ENCODE measurements at regions not wholly inside any gene's neighbourhood (a gene's known extent, or its start where the extent isn't known, plus 50 kb on each side); places are given as distances from the start of the nearest gene placed in this dataset.

DNA sequence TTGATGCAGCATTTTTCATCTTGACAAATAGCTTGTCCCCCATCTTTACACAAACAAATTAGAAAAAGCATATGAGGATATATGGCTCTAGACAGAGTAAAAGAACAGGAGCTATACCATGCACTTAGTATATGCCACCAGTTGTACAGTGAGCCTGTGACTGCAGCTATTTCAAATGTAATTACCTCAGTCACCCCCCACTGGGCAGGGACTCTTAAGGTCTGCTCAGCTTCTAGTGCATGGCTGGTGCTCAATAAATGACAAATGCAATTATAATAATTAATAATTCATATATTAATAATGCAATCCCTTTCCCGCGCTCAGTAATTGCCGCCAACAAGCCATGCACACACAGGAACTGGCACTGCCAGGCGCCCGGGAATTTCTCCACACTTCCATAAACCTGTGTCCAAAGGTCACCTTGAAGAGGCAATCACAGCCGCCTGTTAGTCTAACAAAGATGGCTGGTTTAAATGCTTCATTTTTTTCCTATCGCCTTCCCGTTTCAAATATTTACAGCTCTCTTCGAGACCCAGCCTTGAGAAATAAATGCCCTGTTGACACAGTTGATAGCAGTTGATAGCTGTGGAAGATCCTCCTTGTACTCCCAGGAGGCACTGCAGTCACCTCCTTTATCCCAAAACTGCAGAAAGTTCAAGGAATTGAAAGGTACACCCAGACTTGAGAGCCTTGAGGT lies 156.6 kb downstream of the INO80D start:
- Histone ChIP-seq H3K9me3 (ENCODE audit: control insufficient read depth, insufficient read depth, low read depth, low read length) (no peaks in the 10 kb centered on the region), H3K4me3 (replicated peaks in 1 of 4; ENCODE audit: control extremely low read depth in 1 of 4, insufficient read depth in 1 of 4, low read depth in 3 of 4, low read length in 4 of 4) (no peak overlapping the region), H3K27ac (ENCODE audit: insufficient read depth, low read length) (no peak overlapping the region), H3K79me2 (ENCODE audit: control insufficient read depth, insufficient read depth, low read length) (no peaks in the 10 kb centered on the region), H3K4me1 (ENCODE audit: control insufficient read depth, extremely low read depth, insufficient read depth, low read length) (no peaks in the 10 kb centered on the region), H4K20me1 (ENCODE audit: control insufficient read depth, extremely low read depth, insufficient read depth, low read length) (no peaks in the 10 kb centered on the region), H2AFZ (ENCODE audit: low read length) (no peak overlapping the region), H3K9ac (ENCODE audit: insufficient read depth, low read length) (no peak overlapping the region), H3K36me3 (ENCODE audit: control insufficient read depth, insufficient read depth, low read length) (no peaks in the 10 kb centered on the region), H3K27me3 (ENCODE audit: control insufficient read depth, insufficient read depth, low read length) (peaks cover 9% of the 10 kb centered on the region), H3K4me2 (ENCODE audit: extremely low read depth, insufficient read depth, low read length) (no peak overlapping the region)
- TF ChIP-seq, protein P1, sequence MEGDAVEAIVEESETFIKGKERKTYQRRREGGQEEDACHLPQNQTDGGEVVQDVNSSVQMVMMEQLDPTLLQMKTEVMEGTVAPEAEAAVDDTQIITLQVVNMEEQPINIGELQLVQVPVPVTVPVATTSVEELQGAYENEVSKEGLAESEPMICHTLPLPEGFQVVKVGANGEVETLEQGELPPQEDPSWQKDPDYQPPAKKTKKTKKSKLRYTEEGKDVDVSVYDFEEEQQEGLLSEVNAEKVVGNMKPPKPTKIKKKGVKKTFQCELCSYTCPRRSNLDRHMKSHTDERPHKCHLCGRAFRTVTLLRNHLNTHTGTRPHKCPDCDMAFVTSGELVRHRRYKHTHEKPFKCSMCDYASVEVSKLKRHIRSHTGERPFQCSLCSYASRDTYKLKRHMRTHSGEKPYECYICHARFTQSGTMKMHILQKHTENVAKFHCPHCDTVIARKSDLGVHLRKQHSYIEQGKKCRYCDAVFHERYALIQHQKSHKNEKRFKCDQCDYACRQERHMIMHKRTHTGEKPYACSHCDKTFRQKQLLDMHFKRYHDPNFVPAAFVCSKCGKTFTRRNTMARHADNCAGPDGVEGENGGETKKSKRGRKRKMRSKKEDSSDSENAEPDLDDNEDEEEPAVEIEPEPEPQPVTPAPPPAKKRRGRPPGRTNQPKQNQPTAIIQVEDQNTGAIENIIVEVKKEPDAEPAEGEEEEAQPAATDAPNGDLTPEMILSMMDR (conservative IDR thresholded peaks at IDR 0.05 in 1 of 2, IDR thresholded peaks at IDR 0.05 in 1 of 2; ENCODE audit: low read depth in 1 of 2, low read length in 2 of 2) = no peak
- no peak for TF ChIP-seq EZH2 (IDR thresholded peaks at IDR 0.05; ENCODE audit: low read length, missing control alignments)
- no peak for DNase-seq (ENCODE audit: low read depth in 2 of 2)

DNA sequence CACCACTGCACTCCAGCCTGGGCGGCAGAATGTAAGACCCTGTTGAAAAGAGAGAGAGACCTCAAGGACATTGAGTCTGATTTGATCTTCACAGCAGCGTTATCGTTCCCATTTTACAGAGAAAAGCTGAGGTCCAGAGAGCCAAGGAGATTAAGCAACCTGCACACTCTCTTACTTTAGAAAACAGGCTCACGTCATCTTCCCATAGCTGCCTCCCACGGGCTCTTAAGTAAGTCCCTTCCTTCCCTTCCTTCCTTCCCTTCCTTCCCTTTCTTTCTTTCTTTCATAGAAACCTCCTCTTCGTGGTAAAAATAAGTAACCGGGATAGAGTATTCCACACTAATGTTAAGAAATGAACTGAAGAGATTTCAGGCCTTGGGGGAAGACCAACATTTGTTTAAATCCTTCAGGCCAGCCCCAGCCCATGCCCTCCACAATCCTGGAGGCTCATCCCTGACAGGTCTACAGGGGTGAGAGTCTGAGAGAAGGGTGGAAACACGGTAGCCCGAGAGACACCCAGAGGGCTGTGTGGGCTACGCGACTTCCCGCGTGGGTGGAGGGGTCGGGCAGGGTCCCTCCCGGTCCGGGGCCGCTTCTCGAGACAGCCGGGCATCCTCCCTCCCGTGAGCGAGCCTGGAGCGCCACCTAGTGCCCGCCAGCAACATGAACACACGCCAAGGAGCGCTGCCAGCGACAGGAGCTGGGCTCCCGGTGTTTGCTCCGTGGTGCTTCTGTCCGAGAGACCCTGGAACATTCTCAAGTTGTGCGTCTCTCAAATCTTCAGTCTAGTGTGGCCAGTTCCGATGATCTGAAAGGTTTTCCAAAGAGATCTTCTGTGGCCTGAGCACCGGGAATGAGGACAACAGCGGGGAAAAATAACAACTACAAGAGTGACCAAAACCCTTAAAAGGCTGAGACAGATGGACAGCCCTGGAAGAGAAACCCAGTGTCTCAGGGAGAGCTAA lies 160.3 kb downstream of the INO80D start:
- H3K4me3 ChIP-seq (replicated peaks in 1 of 4; ENCODE audit: control extremely low read depth in 1 of 4, insufficient read depth in 1 of 4, low read depth in 3 of 4, low read length in 4 of 4) = peak overlapping the region in 3 of 4 experiments; percentile 39 to 51 (median 46)
- H3K9ac ChIP-seq (ENCODE audit: insufficient read depth, low read length) = no peak overlapping the region
- H4K20me1 ChIP-seq (ENCODE audit: control insufficient read depth, extremely low read depth, insufficient read depth, low read length) = no peaks in the 10 kb centered on the region
- H3K27me3 ChIP-seq (ENCODE audit: control insufficient read depth, insufficient read depth, low read length) = peaks cover 16% of the 10 kb centered on the region
- H3K36me3 ChIP-seq (ENCODE audit: control insufficient read depth, insufficient read depth, low read length) = no peaks in the 10 kb centered on the region
- TF ChIP-seq, protein P1 (conservative IDR thresholded peaks at IDR 0.05 in 1 of 2, IDR thresholded peaks at IDR 0.05 in 1 of 2; ENCODE audit: low read depth in 1 of 2, low read length in 2 of 2) = peak; percentile 88 to 91
- peak; percentile 54 for TF ChIP-seq EZH2 (IDR thresholded peaks at IDR 0.05; ENCODE audit: low read length, missing control alignments)
- H2AFZ ChIP-seq (ENCODE audit: low read length) = no peak overlapping the region
- peak; percentile 49 to 61 for DNase-seq (ENCODE audit: low read depth in 2 of 2)
- H3K9me3 ChIP-seq (ENCODE audit: control insufficient read depth, insufficient read depth, low read depth, low read length) = no peaks in the 10 kb centered on the region
- H3K4me1 ChIP-seq (ENCODE audit: control insufficient read depth, extremely low read depth, insufficient read depth, low read length) = no peaks in the 10 kb centered on the region
- H3K4me2 ChIP-seq (ENCODE audit: extremely low read depth, insufficient read depth, low read length) = peak overlapping the region; percentile 84
- H3K27ac ChIP-seq (ENCODE audit: insufficient read depth, low read length) = no peak overlapping the region
- H3K79me2 ChIP-seq (ENCODE audit: control insufficient read depth, insufficient read depth, low read length) = no peaks in the 10 kb centered on the region

DNA sequence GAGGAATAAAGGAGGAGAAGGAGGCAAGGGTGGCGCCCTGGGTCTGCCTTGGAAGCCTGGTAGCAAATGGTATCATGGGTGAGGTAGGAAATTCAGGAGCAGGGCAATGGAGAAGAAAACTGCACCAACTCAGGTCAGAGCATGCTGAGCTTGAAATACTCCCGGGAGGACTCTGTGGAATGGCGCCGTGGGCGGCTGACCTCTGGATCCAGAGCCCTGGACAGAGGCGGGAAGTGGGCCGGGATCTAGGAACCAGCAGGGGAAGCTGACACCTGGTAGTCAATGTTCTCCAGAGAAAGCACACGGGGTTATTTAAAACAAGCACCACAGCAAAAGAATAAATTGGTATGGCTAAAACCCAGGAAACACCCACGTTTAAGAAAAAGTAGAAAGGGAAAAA lies 161.3 kb downstream of the INO80D start:
- Histone ChIP-seq H3K79me2 (ENCODE audit: control insufficient read depth, insufficient read depth, low read length) (no peaks in the 10 kb centered on the region), H3K36me3 (ENCODE audit: control insufficient read depth, insufficient read depth, low read length) (no peaks in the 10 kb centered on the region), H3K4me1 (ENCODE audit: control insufficient read depth, extremely low read depth, insufficient read depth, low read length) (no peaks in the 10 kb centered on the region), H3K9ac (ENCODE audit: insufficient read depth, low read length) (no peak overlapping the region), H3K4me2 (ENCODE audit: extremely low read depth, insufficient read depth, low read length) (no peak overlapping the region), H2AFZ (ENCODE audit: low read length) (no peak overlapping the region), H3K4me3 (replicated peaks in 1 of 4; ENCODE audit: control extremely low read depth in 1 of 4, insufficient read depth in 1 of 4, low read depth in 3 of 4, low read length in 4 of 4) (no peak overlapping the region), H3K27ac (ENCODE audit: insufficient read depth, low read length) (no peak overlapping the region), H3K27me3 (ENCODE audit: control insufficient read depth, insufficient read depth, low read length) (peaks cover 16% of the 10 kb centered on the region), H3K9me3 (ENCODE audit: control insufficient read depth, insufficient read depth, low read depth, low read length) (no peaks in the 10 kb centered on the region), H4K20me1 (ENCODE audit: control insufficient read depth, extremely low read depth, insufficient read depth, low read length) (no peaks in the 10 kb centered on the region)
- TF ChIP-seq, protein P1 (conservative IDR thresholded peaks at IDR 0.05 in 1 of 2, IDR thresholded peaks at IDR 0.05 in 1 of 2; ENCODE audit: low read depth in 1 of 2, low read length in 2 of 2) = no peak
- TF ChIP-seq EZH2 (IDR thresholded peaks at IDR 0.05; ENCODE audit: low read length, missing control alignments) = no peak
- DNase-seq (ENCODE audit: low read depth in 2 of 2) = no peak

All from fibroblast of lung (primary cell).